Osteoblast (primary cell): ENCODE measurements at regions not wholly inside any gene's neighbourhood (a gene's known extent, or its start where the extent isn't known, plus 50 kb on each side); places are given as distances from the start of the nearest gene placed in this dataset.

Source experiments
- DNase-seq: peaks from one replicate; pipeline ENCODE4 v3.0.0; 2011; ENCODE audit warnings: low spot score, mixed read lengths; ENCODE audit not compliant: insufficient read length; ENCODE audit errors: missing footprints
- H2AFZ ChIP-seq: 2 replicates; pipeline ENCODE4 v1.6.0; 2011; ENCODE audit warnings: mild to moderate bottlenecking, low read length
- H3K27ac ChIP-seq: 2 replicates; pipeline ENCODE4 v1.5.1; 2011; ENCODE audit warnings: mild to moderate bottlenecking, low read depth, low read length, moderate library complexity
- H3K27me3 ChIP-seq: 2 replicates; pipeline ENCODE4 v1.6.0; 2012; ENCODE audit warnings: mild to moderate bottlenecking, control low read depth, inconsistent platforms, low read length, moderate library complexity; ENCODE audit not compliant: insufficient read depth
- H3K36me3 ChIP-seq: 2 replicates; pipeline ENCODE4 v1.5.1; 2011; ENCODE audit warnings: mild to moderate bottlenecking, low read length, control low read depth, moderate library complexity; ENCODE audit not compliant: insufficient read depth
- H3K4me1 ChIP-seq: 2 replicates; pipeline ENCODE4 v1.5.1; 2011; ENCODE audit warnings: mild to moderate bottlenecking, low read length, control low read depth, moderate library complexity; ENCODE audit not compliant: insufficient read depth
- H3K4me2 ChIP-seq: 2 replicates; pipeline ENCODE4 v1.6.0; 2011; ENCODE audit warnings: mild to moderate bottlenecking, low read length; ENCODE audit not compliant: insufficient read depth
- H3K4me3 ChIP-seq: fragments of 200-600 bp; sonication (generic); 3 replicates; pipeline ENCODE4 v1.5.1; 2012; ENCODE audit warnings: mild to moderate bottlenecking, low read length, inconsistent platforms; ENCODE audit not compliant: insufficient read depth
- H3K79me2 ChIP-seq: 2 replicates; pipeline ENCODE4 v1.6.0; 2012; ENCODE audit warnings: mild to moderate bottlenecking, low read length, control low read depth, inconsistent platforms; ENCODE audit not compliant: insufficient read depth
- H3K9me3 ChIP-seq: 2 replicates; pipeline ENCODE4 v1.5.1; 2011; ENCODE audit warnings: low read depth, low read length, control low read depth
- H4K20me1 ChIP-seq: 2 replicates; pipeline ENCODE4 v1.6.0; 2012; ENCODE audit warnings: mild to moderate bottlenecking, low read length, control low read depth; ENCODE audit not compliant: insufficient read depth
- TF ChIP-seq, protein P1 (sequence below): IDR thresholded peaks from 2 replicates; pipeline ENCODE4 v1.5.1; 2011; ENCODE audit warnings: mild to moderate bottlenecking, low read depth, low read length, moderate library complexity; ENCODE audit errors: extremely low read depth

GRCh38 chr5:174990909-174991308 lies 266.5 kb downstream of the MSX2 start:
- Histone ChIP-seq H3K27me3 (no peaks in the 10 kb centered on the region), H3K36me3 (no peaks in the 10 kb centered on the region), H3K79me2 (no peaks in the 10 kb centered on the region), H3K4me1 (no peaks in the 10 kb centered on the region), H3K27ac (no peak overlapping the region), H3K9me3 (no peaks in the 10 kb centered on the region), H4K20me1 (no peaks in the 10 kb centered on the region), H3K4me2 (no peak overlapping the region), H2AFZ (no peak overlapping the region), H3K4me3 (no peak overlapping the region)
- TF ChIP-seq, protein P1, sequence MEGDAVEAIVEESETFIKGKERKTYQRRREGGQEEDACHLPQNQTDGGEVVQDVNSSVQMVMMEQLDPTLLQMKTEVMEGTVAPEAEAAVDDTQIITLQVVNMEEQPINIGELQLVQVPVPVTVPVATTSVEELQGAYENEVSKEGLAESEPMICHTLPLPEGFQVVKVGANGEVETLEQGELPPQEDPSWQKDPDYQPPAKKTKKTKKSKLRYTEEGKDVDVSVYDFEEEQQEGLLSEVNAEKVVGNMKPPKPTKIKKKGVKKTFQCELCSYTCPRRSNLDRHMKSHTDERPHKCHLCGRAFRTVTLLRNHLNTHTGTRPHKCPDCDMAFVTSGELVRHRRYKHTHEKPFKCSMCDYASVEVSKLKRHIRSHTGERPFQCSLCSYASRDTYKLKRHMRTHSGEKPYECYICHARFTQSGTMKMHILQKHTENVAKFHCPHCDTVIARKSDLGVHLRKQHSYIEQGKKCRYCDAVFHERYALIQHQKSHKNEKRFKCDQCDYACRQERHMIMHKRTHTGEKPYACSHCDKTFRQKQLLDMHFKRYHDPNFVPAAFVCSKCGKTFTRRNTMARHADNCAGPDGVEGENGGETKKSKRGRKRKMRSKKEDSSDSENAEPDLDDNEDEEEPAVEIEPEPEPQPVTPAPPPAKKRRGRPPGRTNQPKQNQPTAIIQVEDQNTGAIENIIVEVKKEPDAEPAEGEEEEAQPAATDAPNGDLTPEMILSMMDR, result no peak
- DNase-seq, result no peak

DNA sequence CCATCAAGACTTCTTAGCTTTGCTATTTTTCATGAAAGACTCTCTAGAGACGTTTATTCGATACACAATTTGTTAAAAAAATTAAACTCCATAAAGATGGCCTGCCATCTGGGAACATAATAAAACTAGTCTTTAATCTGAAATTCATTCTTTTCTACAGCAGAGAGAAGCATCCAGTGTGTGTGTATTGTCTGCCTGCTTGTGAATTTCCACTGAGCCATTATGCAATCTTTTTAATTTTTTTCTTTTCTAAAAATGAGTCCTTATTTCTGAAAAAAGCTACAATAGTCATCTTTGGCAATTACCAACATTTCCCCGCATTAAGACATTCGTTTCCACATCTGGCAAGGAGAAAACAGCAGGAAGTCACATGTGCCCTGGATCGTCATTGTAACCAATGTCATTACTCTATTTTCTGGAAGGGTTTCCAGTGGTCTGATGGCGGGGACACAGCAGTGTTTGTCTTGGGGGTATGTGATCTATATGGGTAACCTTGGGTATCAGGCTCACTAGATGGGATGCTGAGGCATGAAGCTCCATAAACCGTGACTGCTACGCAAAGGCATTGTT lies 263.1 kb downstream of the MSX2 start:
- Histone ChIP-seq H2AFZ (no peak overlapping the region), H3K4me1 (no peaks in the 10 kb centered on the region), H3K79me2 (no peaks in the 10 kb centered on the region), H3K4me3 (no peak overlapping the region), H3K36me3 (no peaks in the 10 kb centered on the region), H3K4me2 (no peak overlapping the region), H3K27me3 (no peaks in the 10 kb centered on the region), H4K20me1 (no peaks in the 10 kb centered on the region), H3K27ac (no peak overlapping the region), H3K9me3 (no peaks in the 10 kb centered on the region)
- TF ChIP-seq, protein P1, result no peak
- DNase-seq, result no peak

- no peak overlapping the region for H3K4me2 ChIP-seq
- H3K27me3 ChIP-seq, result no peaks in the 10 kb centered on the region
- no peak overlapping the region for H2AFZ ChIP-seq
- H3K27ac ChIP-seq, result no peak overlapping the region
- H3K36me3 ChIP-seq, result no peaks in the 10 kb centered on the region
- no peaks in the 10 kb centered on the region for H3K79me2 ChIP-seq
- no peak overlapping the region for H3K4me3 ChIP-seq
- no peak for DNase-seq
- H4K20me1 ChIP-seq, result no peaks in the 10 kb centered on the region
- no peaks in the 10 kb centered on the region for H3K4me1 ChIP-seq
- H3K9me3 ChIP-seq, result no peaks in the 10 kb centered on the region
- TF ChIP-seq, protein P1, result no peak
Observed at GRCh38 chr5:174984863-174985262, 260.5 kb downstream of the MSX2 start.

DNA sequence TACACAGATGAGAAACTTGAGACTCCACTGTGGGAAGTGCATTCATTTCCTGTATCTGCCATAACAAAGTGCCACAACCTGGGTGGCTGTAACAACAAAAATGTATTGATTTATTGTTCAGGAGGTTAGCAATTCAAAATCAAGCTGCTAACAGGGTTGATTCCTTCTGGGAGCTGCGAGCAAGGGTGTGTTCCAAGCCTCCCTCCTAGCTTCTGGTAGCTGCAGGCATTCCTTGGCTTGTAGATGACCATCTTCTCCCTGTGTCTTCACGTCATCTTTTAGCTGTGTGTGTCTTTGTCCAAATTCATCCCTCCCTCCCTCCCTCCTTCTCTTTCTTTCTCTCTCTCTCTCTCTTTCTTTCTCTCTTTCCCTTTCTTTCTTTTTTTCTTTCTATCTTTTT lies 258.1 kb downstream of the MSX2 start:
- TF ChIP-seq, protein P1, result no peak

More for the DNA sequence above, 258.1 kb downstream of the MSX2 start:
- H3K4me3 ChIP-seq, result no peak overlapping the region
- no peaks in the 10 kb centered on the region for H3K9me3 ChIP-seq
- no peak overlapping the region for H3K4me2 ChIP-seq
- no peaks in the 10 kb centered on the region for H3K36me3 ChIP-seq
- no peaks in the 10 kb centered on the region for H3K79me2 ChIP-seq
- no peaks in the 10 kb centered on the region for H3K4me1 ChIP-seq
- no peaks in the 10 kb centered on the region for H3K27me3 ChIP-seq
- H4K20me1 ChIP-seq, result no peaks in the 10 kb centered on the region
- H2AFZ ChIP-seq, result no peak overlapping the region
- H3K27ac ChIP-seq, result no peak overlapping the region
- no peak for DNase-seq
